AG04450 (cell line): ENCODE measurements at regions not wholly inside any gene's neighbourhood (a gene's known extent, or its start where the extent isn't known, plus 50 kb on each side); places are given as distances from the start of the nearest gene placed in this dataset.

Experiments
- CTCF ChIA-PET: fragments of 300-600, 350-600 bp; formaldehyde crosslinking; extraction: SDS; loops from one replicate; lab custom pipeline; 2022; ENCODE audit warnings: antibody characterized with exemption, inconsistent platforms; lab: Charles Lee
- POLR2A ChIA-PET: fragments of 350-600 bp; formaldehyde crosslinking; extraction: SDS; loops from one replicate; lab custom pipeline; 2021; ENCODE audit warnings: antibody characterized with exemption, inconsistent platforms; lab: Yijun Ruan, JAX
- DNase-seq: peaks from one replicate; pipeline ENCODE4 v3.0.0-alpha.2; 2011; ENCODE audit warnings: low read depth, low spot score
- H3K27ac ChIP-seq: one replicate; pipeline ENCODE4 v1.5.1; 2012; ENCODE audit warnings: low read depth, low read length, control low read depth
- H3K27me3 ChIP-seq: one replicate; pipeline ENCODE4 v1.6.0; 2012; ENCODE audit warnings: low read length; ENCODE audit not compliant: control insufficient read depth, insufficient read depth
- H3K4me3 ChIP-seq: 2 replicates; pipeline ENCODE4 v1.5.1; 2011; ENCODE audit warnings: mild to moderate bottlenecking, low read depth, low read length, control low read depth
- H3K9me3 ChIP-seq: 2 replicates; pipeline ENCODE4 v1.5.1; 2012; ENCODE audit warnings: low read length; ENCODE audit not compliant: control insufficient read depth, insufficient read depth
- CTCF ChIP-seq: IDR thresholded peaks from 2 replicates; pipeline ENCODE4 v1.5.1; 2011; ENCODE audit warnings: low read depth, low read length, control low read depth, inconsistent platforms

GRCh38 chr5:115384587-115385375, 88.3 kb upstream of the CCDC112 start:
- H3K4me3 ChIP-seq, result no peak overlapping the region
- no peaks in the 10 kb centered on the region; the same call in 1 of the 2 replicates for H3K9me3 ChIP-seq
- no peak for DNase-seq
- H3K27ac ChIP-seq, result no peak overlapping the region
- no peaks in the 10 kb centered on the region for H3K27me3 ChIP-seq
- TF ChIP-seq CTCF, result no peak
- ChIA-PET POLR2A (no interaction called here), CTCF (interaction anchor here (0.6 kb wide), 1 partner anchor 189 kb away, joined by 3 read pairs; no protein-coding TSS in a partner anchor)

GRCh38 chr5:115382989-115383388, 86.5 kb upstream of the CCDC112 start:
- POLR2A ChIA-PET, result no interaction called here

GRCh38 chr5:115381911-115382662, 85.6 kb upstream of the CCDC112 start:
- Histone ChIP-seq H3K9me3 (no peaks in the 10 kb centered on the region; the same call in 1 of the 2 replicates), H3K27me3 (no peaks in the 10 kb centered on the region), H3K27ac (no peak overlapping the region), H3K4me3 (no peak overlapping the region)
- ChIA-PET CTCF (interaction anchor here (0.7 to 1.5 kb wide), 3 partner anchors 73 to 1510 kb away, joined by 4 to 5 read pairs (median 4); no protein-coding TSS in a partner anchor), POLR2A (interaction anchor here (0.6 to 1.2 kb wide), 3 partner anchors 16 to 162 kb away, joined by 3 to 6 read pairs (median 4); partner anchors contain the start of gene FEM1C)
- no peak for DNase-seq
- no peak for TF ChIP-seq CTCF

More at GRCh38 chr5:115382989-115383388, 86.5 kb upstream of the CCDC112 start:
- no peak for TF ChIP-seq CTCF
- H3K27ac ChIP-seq, result no peak overlapping the region
- H3K9me3 ChIP-seq, result no peaks in the 10 kb centered on the region; the same call in 1 of the 2 replicates
- H3K4me3 ChIP-seq, result no peak overlapping the region
- no peaks in the 10 kb centered on the region for H3K27me3 ChIP-seq
- DNase-seq, result no peak
- CTCF ChIA-PET, result no interaction called here

GRCh38 chr5:115379622-115380344, 83.3 kb upstream of the CCDC112 start:
- ChIA-PET POLR2A (no interaction called here), CTCF (interaction anchor here (0.7 to 1.1 kb wide), 3 partner anchors 51 to 71 kb away, joined by 3 read pairs; no protein-coding TSS in a partner anchor)
- Histone ChIP-seq H3K9me3 (no peaks in the 10 kb centered on the region; the same call in 1 of the 2 replicates), H3K27me3 (no peaks in the 10 kb centered on the region), H3K4me3 (no peak overlapping the region), H3K27ac (no peak overlapping the region)
- no peak for DNase-seq
- TF ChIP-seq CTCF, result no peak
